Gastrocnemius medialis (tissue), 4 donors: ENCODE measurements at regions not wholly inside any gene's neighbourhood (a gene's known extent, or its start where the extent isn't known, plus 50 kb on each side); places are given as distances from the start of the nearest gene placed in this dataset.

Experiments used
- POLR2A ChIP-seq, 2 donors: fragments of 450-650 bp; IDR thresholded peaks; one replicate each; pipeline ENCODE4 v1.6.1; 2017; ENCODE audit warnings: antibody characterized with exemption in 2 of 2, mild to moderate bottlenecking in 2 of 2, moderate library complexity in 2 of 2
- TF ChIP-seq, protein P1 (sequence below), 5 experiments: fragments of 450-650 bp in 3 of 5; fragments of 200-600 bp in 2 of 5; sonication (generic) in 2 of 5; IDR thresholded peaks in 4 of 5; conservative IDR thresholded peaks in 1 of 5; 1 replicate in 4 of 5; 2 replicates in 1 of 5; pipeline ENCODE4 v1.5.1; 2016 to 2019; ENCODE audit warnings: antibody characterized with exemption in 5 of 5, mild to moderate bottlenecking in 3 of 5, moderate library complexity in 3 of 5

DNA sequence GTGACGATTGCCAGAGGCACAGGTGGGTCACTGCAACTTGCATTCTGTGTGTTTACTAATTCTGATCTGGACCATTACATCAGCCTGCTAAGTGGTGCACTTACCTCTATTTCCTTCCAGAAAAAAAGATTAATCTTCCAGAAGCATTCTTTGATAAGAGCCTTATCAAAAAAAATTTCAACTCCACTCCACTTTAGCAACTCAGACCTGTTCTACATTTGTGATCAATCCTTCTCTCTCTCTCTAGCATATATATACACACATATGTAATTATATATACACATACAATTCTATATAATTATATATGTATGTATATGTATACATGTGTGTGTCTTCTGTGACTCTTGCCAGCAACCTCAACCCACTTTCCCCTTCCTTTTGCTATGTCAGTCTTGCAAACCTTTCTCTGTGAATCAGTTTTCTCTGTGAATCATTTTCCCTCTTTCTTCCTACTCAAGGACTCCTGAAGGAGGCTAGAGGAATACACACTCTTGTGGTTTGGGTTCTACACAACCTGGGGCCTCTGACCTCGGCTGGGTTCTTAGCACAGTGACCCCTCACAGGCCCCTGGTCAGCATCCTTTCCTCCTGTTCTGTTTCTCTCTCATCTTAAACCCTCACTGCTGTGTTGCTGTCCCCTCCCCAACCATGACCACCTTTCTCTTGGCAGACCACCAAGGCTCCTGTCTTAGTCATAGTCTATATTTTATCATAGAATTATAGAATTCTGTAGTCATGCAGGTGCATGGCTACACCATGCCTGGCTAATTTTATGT is 130.4 kb upstream of the PELI1 start:
- TF ChIP-seq, protein P1, sequence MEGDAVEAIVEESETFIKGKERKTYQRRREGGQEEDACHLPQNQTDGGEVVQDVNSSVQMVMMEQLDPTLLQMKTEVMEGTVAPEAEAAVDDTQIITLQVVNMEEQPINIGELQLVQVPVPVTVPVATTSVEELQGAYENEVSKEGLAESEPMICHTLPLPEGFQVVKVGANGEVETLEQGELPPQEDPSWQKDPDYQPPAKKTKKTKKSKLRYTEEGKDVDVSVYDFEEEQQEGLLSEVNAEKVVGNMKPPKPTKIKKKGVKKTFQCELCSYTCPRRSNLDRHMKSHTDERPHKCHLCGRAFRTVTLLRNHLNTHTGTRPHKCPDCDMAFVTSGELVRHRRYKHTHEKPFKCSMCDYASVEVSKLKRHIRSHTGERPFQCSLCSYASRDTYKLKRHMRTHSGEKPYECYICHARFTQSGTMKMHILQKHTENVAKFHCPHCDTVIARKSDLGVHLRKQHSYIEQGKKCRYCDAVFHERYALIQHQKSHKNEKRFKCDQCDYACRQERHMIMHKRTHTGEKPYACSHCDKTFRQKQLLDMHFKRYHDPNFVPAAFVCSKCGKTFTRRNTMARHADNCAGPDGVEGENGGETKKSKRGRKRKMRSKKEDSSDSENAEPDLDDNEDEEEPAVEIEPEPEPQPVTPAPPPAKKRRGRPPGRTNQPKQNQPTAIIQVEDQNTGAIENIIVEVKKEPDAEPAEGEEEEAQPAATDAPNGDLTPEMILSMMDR (IDR thresholded peaks at IDR 0.05 in 4 of 5, conservative IDR thresholded peaks at IDR 0.05 in 1 of 5) = no peak
- no peak for TF ChIP-seq POLR2A (IDR thresholded peaks at IDR 0.05)
